Mesenchymal stem cell (in vitro differentiated cells and primary cell): ENCODE measurements at regions not wholly inside any gene's neighbourhood (a gene's known extent, or its start where the extent isn't known, plus 50 kb on each side); places are given as distances from the start of the nearest gene placed in this dataset.

Experiments used
- DNase-seq: peaks from one replicate; pipeline ENCODE4 v3.0.0-alpha.2; 2013
- H2AFZ ChIP-seq: one replicate; pipeline ENCODE4 v1.6.1; 2013; ENCODE audit warnings: low read depth, mild to moderate bottlenecking, control low read depth, inconsistent platforms, low read length, moderate library complexity
- H2AK5ac ChIP-seq: 2 replicates; pipeline ENCODE4 v1.6.1; 2013; ENCODE audit warnings: low read length, moderate library complexity, mild to moderate bottlenecking, inconsistent platforms; ENCODE audit not compliant: severe bottlenecking
- H2BK120ac ChIP-seq: one replicate; pipeline ENCODE4 v1.6.1; 2013; ENCODE audit warnings: low read depth, mild to moderate bottlenecking, inconsistent platforms, low read length, moderate library complexity
- H2BK12ac ChIP-seq, 2 experiments: one replicate each; pipeline ENCODE4 v1.6.1; 2013; ENCODE audit warnings: inconsistent platforms in 2 of 2, low read length in 2 of 2, mild to moderate bottlenecking in 2 of 2, moderate library complexity in 2 of 2, control low read depth in 1 of 2
- H2BK15ac ChIP-seq: one replicate; pipeline ENCODE4 v1.6.1; 2013; ENCODE audit warnings: mild to moderate bottlenecking, low read depth, inconsistent platforms; ENCODE audit not compliant: poor library complexity, severe bottlenecking
- H2BK5ac ChIP-seq: 2 replicates; pipeline ENCODE4 v1.6.1; 2013; ENCODE audit warnings: low read depth, mild to moderate bottlenecking, low read length, control low read depth, inconsistent platforms; ENCODE audit not compliant: poor library complexity, severe bottlenecking
- H3K14ac ChIP-seq, 2 experiments: one replicate each; pipeline ENCODE4 v1.6.1; 2013; ENCODE audit warnings: inconsistent platforms in 2 of 2, low read length in 2 of 2, control low read depth in 1 of 2, mild to moderate bottlenecking in 1 of 2, moderate library complexity in 1 of 2
- H3K18ac ChIP-seq, 2 experiments: one replicate each; pipeline ENCODE4 v1.6.1; 2013; ENCODE audit warnings: inconsistent platforms in 2 of 2, low read length in 2 of 2, control low read depth in 1 of 2, low read depth in 1 of 2, mild to moderate bottlenecking in 1 of 2
- H3K23ac ChIP-seq, 2 experiments: one replicate each; pipeline ENCODE4 v1.6.1; 2013; ENCODE audit warnings: inconsistent platforms in 2 of 2, low read length in 2 of 2, mild to moderate bottlenecking in 2 of 2, moderate library complexity in 2 of 2, control low read depth in 1 of 2
- H3K27ac ChIP-seq: 2 replicates; pipeline ENCODE4 v1.5.1; 2013; ENCODE audit warnings: mild to moderate bottlenecking, moderate library complexity, low read length, control low read depth, inconsistent platforms; ENCODE audit not compliant: poor library complexity, severe bottlenecking
- H3K27me3 ChIP-seq, 2 experiments: 2 replicates each; pipeline versions ENCODE4 v1.6.1 to v1.7.0; 2013; ENCODE audit warnings: low read length in 2 of 2, mild to moderate bottlenecking in 2 of 2, moderate library complexity in 2 of 2, control low read depth in 1 of 2, inconsistent platforms in 1 of 2; ENCODE audit not compliant: control insufficient read depth in 1 of 2, insufficient read depth in 1 of 2
- H3K36me3 ChIP-seq, 2 experiments: 2 replicates each; pipeline versions ENCODE4 v1.6.1 to v1.7.0; 2013; ENCODE audit warnings: low read length in 2 of 2, control low read depth in 1 of 2, inconsistent platforms in 1 of 2, low read depth in 1 of 2, mild to moderate bottlenecking in 1 of 2; ENCODE audit not compliant: insufficient read depth in 2 of 2, control insufficient read depth in 1 of 2
- H3K4ac ChIP-seq, 2 experiments: one replicate each; pipeline ENCODE4 v1.6.1; 2013; ENCODE audit warnings: inconsistent platforms in 2 of 2, low read length in 2 of 2, mild to moderate bottlenecking in 2 of 2, moderate library complexity in 2 of 2, control low read depth in 1 of 2, low read depth in 1 of 2
- H3K4me1 ChIP-seq: 2 replicates; pipeline ENCODE4 v1.6.1; 2013; ENCODE audit warnings: low read depth, low read length, control low read depth; ENCODE audit not compliant: control insufficient read depth, insufficient read depth
- H3K4me2 ChIP-seq: 2 replicates; pipeline ENCODE4 v1.6.1; 2013; ENCODE audit warnings: low read length, mild to moderate bottlenecking, inconsistent platforms; ENCODE audit not compliant: poor library complexity, severe bottlenecking
- H3K4me3 ChIP-seq, 2 experiments: 2 replicates each; pipeline versions ENCODE4 v1.5.1 to v1.7.0; 2013; ENCODE audit warnings: low read length in 2 of 2, mild to moderate bottlenecking in 2 of 2, control low read depth in 1 of 2, low read depth in 1 of 2; ENCODE audit not compliant: insufficient read depth in 1 of 2
- H3K79me1 ChIP-seq: replicated peaks from 2 replicates; pipeline ENCODE4 v1.6.1; 2013; ENCODE audit warnings: mild to moderate bottlenecking, control low read depth, low read length, inconsistent platforms; ENCODE audit not compliant: poor library complexity, severe bottlenecking
- H3K9ac ChIP-seq: 2 replicates; pipeline ENCODE4 v1.7.0; 2013; ENCODE audit warnings: mild to moderate bottlenecking, low read length, moderate library complexity
- H3K9me3 ChIP-seq: 2 replicates; pipeline ENCODE4 v1.7.0; 2013; ENCODE audit warnings: mild to moderate bottlenecking, low read length; ENCODE audit not compliant: control insufficient read depth
- H4K8ac ChIP-seq: one replicate; pipeline ENCODE4 v1.6.1; 2013; ENCODE audit warnings: inconsistent platforms, mild to moderate bottlenecking, low read length, moderate library complexity
- H4K91ac ChIP-seq: one replicate; pipeline ENCODE4 v1.6.1; 2013; ENCODE audit warnings: mild to moderate bottlenecking, low read length, inconsistent platforms
- WGBS: methylation state at CpG from one replicate; pipeline ENCODE4 v1.1.7; 2013; ENCODE audit warnings: mixed read lengths; 5-methylcytosine and 5-hydroxymethylcytosine counted together

GRCh38 chr17:77649717-77650211, 308.7 kb upstream of the TNRC6C start:
- H3K36me3 ChIP-seq = no peaks in the 10 kb centered on the region
- no peak overlapping the region for H3K4me3 ChIP-seq
- H3K4me2 ChIP-seq = no peak overlapping the region
- H3K79me1 ChIP-seq = no peaks in the 10 kb centered on the region
- H2AK5ac ChIP-seq = no peak overlapping the region
- no peak overlapping the region for H2BK5ac ChIP-seq
- WGBS = 66% methylated on average over 8 of the region's 8 CpGs
- H3K9ac ChIP-seq = no peak overlapping the region
- H2BK15ac ChIP-seq = no peak overlapping the region
- no peak overlapping the region for H3K14ac ChIP-seq
- no peak for DNase-seq
- H2BK12ac ChIP-seq = no peak overlapping the region
- H3K27ac ChIP-seq = no peak overlapping the region
- H2BK120ac ChIP-seq = no peak overlapping the region
- H3K4ac ChIP-seq = no peak overlapping the region
- H2AFZ ChIP-seq = no peak overlapping the region
- peaks cover 17% of the 10 kb centered on the region for H3K9me3 ChIP-seq
- H3K18ac ChIP-seq = no peak overlapping the region
- H4K91ac ChIP-seq = no peak overlapping the region
- H3K23ac ChIP-seq = no peak overlapping the region
- no peaks in the 10 kb centered on the region for H3K4me1 ChIP-seq
- H4K8ac ChIP-seq = no peak overlapping the region
- H3K27me3 ChIP-seq = peaks cover 19 to 31% of the 10 kb centered on the region in 2 experiments

DNA sequence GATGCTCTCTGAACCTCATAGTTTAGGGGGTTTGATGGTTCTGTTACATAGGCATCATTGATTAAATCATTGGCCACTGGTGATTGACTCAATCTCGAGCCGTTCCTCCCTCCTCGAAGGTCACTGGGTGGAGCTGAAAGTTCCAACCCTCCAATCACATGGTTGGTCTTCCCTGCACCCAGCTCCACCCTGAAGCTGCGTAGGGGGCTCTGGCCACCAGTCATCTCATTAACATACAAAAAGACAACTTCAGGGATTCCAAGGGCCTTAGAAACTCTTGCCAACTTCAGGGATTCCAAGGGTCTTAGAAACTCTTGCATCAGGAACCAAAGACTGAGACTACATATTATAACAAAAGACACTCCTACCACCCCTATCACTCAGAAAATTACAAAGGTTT, 306.5 kb upstream of the TNRC6C start:
- H3K9ac ChIP-seq = no peak overlapping the region
- H3K4me3 ChIP-seq = no peak overlapping the region
- no peaks in the 10 kb centered on the region for H3K36me3 ChIP-seq

GRCh38 chr17:77654296-77654695, 304.2 kb upstream of the TNRC6C start:
- Histone ChIP-seq H2BK120ac (no peak overlapping the region), H2BK12ac (no peak overlapping the region), H3K18ac (no peak overlapping the region), H3K4me2 (no peak overlapping the region), H3K14ac (no peak overlapping the region), H3K27ac (no peak overlapping the region), H3K79me1 (no peaks in the 10 kb centered on the region), H2BK15ac (no peak overlapping the region), H3K4me3 (no peak overlapping the region), H3K4me1 (no peaks in the 10 kb centered on the region), H3K36me3 (no peaks in the 10 kb centered on the region), H4K91ac (no peak overlapping the region), H2AFZ (no peak overlapping the region), H3K4ac (no peak overlapping the region), H2AK5ac (no peak overlapping the region), H3K23ac (no peak overlapping the region), H4K8ac (no peak overlapping the region), H2BK5ac (no peak overlapping the region), H3K27me3 (peaks cover 27 to 52% of the 10 kb centered on the region in 2 experiments), H3K9me3 (peaks cover 29% of the 10 kb centered on the region), H3K9ac (no peak overlapping the region)
- no peak for DNase-seq
- 82% methylated on average over 5 of the region's 5 CpGs for WGBS

More for the DNA sequence above, 306.5 kb upstream of the TNRC6C start:
- Histone ChIP-seq H3K4ac (no peak overlapping the region), H3K23ac (no peak overlapping the region), H3K27ac (no peak overlapping the region), H3K4me2 (no peak overlapping the region), H3K18ac (no peak overlapping the region), H3K14ac (no peak overlapping the region), H4K91ac (no peak overlapping the region), H3K4me1 (no peaks in the 10 kb centered on the region), H2AK5ac (no peak overlapping the region), H2BK120ac (no peak overlapping the region), H3K27me3 (peaks cover 18 to 34% of the 10 kb centered on the region in 2 experiments), H2BK5ac (no peak overlapping the region), H4K8ac (no peak overlapping the region), H3K79me1 (no peaks in the 10 kb centered on the region), H3K9me3 (peaks cover 17% of the 10 kb centered on the region), H2BK15ac (no peak overlapping the region), H2AFZ (no peak overlapping the region), H2BK12ac (no peak overlapping the region)
- 79% methylated on average over 4 of the region's 4 CpGs for WGBS
- DNase-seq = no peak

DNA sequence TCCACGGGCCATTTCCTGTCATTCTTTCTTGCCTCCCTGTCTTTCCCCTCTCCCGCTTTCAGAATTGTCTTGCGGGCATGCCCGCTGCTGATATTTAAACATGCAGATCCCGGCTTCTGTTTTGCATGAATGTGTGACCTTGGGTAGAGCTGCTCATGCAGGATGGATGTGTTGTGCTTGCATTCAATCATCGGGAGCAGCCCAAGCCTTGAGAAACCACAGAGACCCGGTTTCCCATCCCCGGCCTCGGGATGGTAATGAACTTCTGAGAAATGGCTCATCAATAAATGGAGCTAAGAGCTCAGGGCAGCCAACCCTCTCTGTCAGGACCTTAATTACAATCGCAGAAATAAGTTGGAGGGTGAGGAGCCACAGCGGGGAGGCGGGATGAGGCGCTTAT, 303.7 kb upstream of the TNRC6C start:
- H3K36me3 ChIP-seq = no peaks in the 10 kb centered on the region
- H3K9ac ChIP-seq = no peak overlapping the region
- no peak overlapping the region for H2BK12ac ChIP-seq
- H3K14ac ChIP-seq = no peak overlapping the region
- H4K8ac ChIP-seq = no peak overlapping the region
- no peaks in the 10 kb centered on the region for H3K4me1 ChIP-seq
- H2BK15ac ChIP-seq = no peak overlapping the region
- H3K4me3 ChIP-seq = no peak overlapping the region
- no peak overlapping the region for H4K91ac ChIP-seq
- no peak overlapping the region for H2BK5ac ChIP-seq
- WGBS = 81% methylated on average over 12 of the region's 13 CpGs
- no peak overlapping the region for H3K18ac ChIP-seq
- no peak for DNase-seq
- no peak overlapping the region for H3K23ac ChIP-seq
- H2BK120ac ChIP-seq = no peak overlapping the region
- peaks cover 25% of the 10 kb centered on the region for H3K9me3 ChIP-seq
- no peak overlapping the region for H3K4ac ChIP-seq
- no peak overlapping the region for H2AFZ ChIP-seq
- peaks cover 27 to 53% of the 10 kb centered on the region in 2 experiments for H3K27me3 ChIP-seq
- H3K4me2 ChIP-seq = no peak overlapping the region
- H3K79me1 ChIP-seq = no peaks in the 10 kb centered on the region
- H3K27ac ChIP-seq = no peak overlapping the region
- H2AK5ac ChIP-seq = no peak overlapping the region
